ENCODE measurements at regions not wholly inside any gene's neighbourhood (a gene's known extent, or its start where the extent isn't known, plus 50 kb on each side); places are given as distances from the start of the nearest gene placed in this dataset.

- no peak for DNase-seq (ENCODE audit: low read depth in 3 of 3, low spot score in 2 of 3)
These were observed 646.1 kb downstream of the CDH11 start for GRCh38 chr16:64475627-64476351.

GRCh38 chr16:64470916-64471315 is 650.9 kb downstream of the CDH11 start:
- no peak for DNase-seq (ENCODE audit: low read depth in 3 of 3, low spot score in 2 of 3)

- no peak for DNase-seq (ENCODE audit: low read depth in 3 of 3, low spot score in 2 of 3)
These were observed 651.8 kb downstream of the CDH11 start for GRCh38 chr16:64469906-64470702.

- no peak for DNase-seq (ENCODE audit: low read depth in 3 of 3, low spot score in 2 of 3)
These were observed 652.5 kb downstream of the CDH11 start for GRCh38 chr16:64469351-64469750.

- DNase-seq (ENCODE audit: low read depth in 3 of 3, low spot score in 2 of 3) = no peak
These were observed 653.3 kb downstream of the CDH11 start for GRCh38 chr16:64468515-64469090.

- no peak for DNase-seq (ENCODE audit: low read depth in 3 of 3, low spot score in 2 of 3)
These were observed 662.0 kb downstream of the CDH11 start for GRCh38 chr16:64459821-64460220.

- DNase-seq (ENCODE audit: low read depth in 3 of 3, low spot score in 2 of 3) = no peak
These were observed 662.5 kb downstream of the CDH11 start for GRCh38 chr16:64459402-64459801.

GRCh38 chr16:64455275-64455674 is 666.6 kb downstream of the CDH11 start:
- no peak for DNase-seq (ENCODE audit: low read depth in 3 of 3, low spot score in 2 of 3)

GRCh38 chr16:64453646-64454045 is 668.2 kb downstream of the CDH11 start:
- no peak for DNase-seq (ENCODE audit: low read depth in 3 of 3, low spot score in 2 of 3)

- no peak for DNase-seq (ENCODE audit: low read depth in 3 of 3, low spot score in 2 of 3)
These were observed 669.4 kb downstream of the CDH11 start for GRCh38 chr16:64452446-64452845.

GRCh38 chr16:64450177-64450576 is 671.7 kb downstream of the CDH11 start:
- DNase-seq (ENCODE audit: low read depth in 3 of 3, low spot score in 2 of 3) = no peak

- no peak for DNase-seq (ENCODE audit: low read depth in 3 of 3, low spot score in 2 of 3)
These were observed 672.4 kb downstream of the CDH11 start for GRCh38 chr16:64449506-64449905.

- DNase-seq (ENCODE audit: low read depth in 3 of 3, low spot score in 2 of 3) = no peak
These were observed 676.2 kb downstream of the CDH11 start for GRCh38 chr16:64445649-64446048.

GRCh38 chr16:64445245-64445644 is 676.6 kb downstream of the CDH11 start:
- DNase-seq (ENCODE audit: low read depth in 3 of 3, low spot score in 2 of 3) = no peak

- peak in 1 of 3 donors; percentile 21 for DNase-seq (ENCODE audit: low read depth in 3 of 3, low spot score in 2 of 3)
These were observed 681.4 kb downstream of the CDH11 start for GRCh38 chr16:64440421-64440831.

- no peak for DNase-seq (ENCODE audit: low read depth in 3 of 3, low spot score in 2 of 3)
These were observed 681.9 kb downstream of the CDH11 start for GRCh38 chr16:64440005-64440404.

GRCh38 chr16:64437706-64438324 is 684.0 kb downstream of the CDH11 start:
- DNase-seq (ENCODE audit: low read depth in 3 of 3, low spot score in 2 of 3) = no peak

GRCh38 chr16:64434526-64435069 is 687.3 kb downstream of the CDH11 start:
- no peak for DNase-seq (ENCODE audit: low read depth in 3 of 3, low spot score in 2 of 3)

GRCh38 chr16:64428463-64429113 is 693.3 kb downstream of the CDH11 start:
- no peak for DNase-seq (ENCODE audit: low read depth in 3 of 3, low spot score in 2 of 3)

GRCh38 chr16:64426131-64426666 is 695.7 kb downstream of the CDH11 start:
- no peak for DNase-seq (ENCODE audit: low read depth in 3 of 3, low spot score in 2 of 3)
